AG04449 (cell line): ENCODE measurements at regions not wholly inside any gene's neighbourhood (a gene's known extent, or its start where the extent isn't known, plus 50 kb on each side); places are given as distances from the start of the nearest gene placed in this dataset.

ENCODE experiments used
- CTCF ChIA-PET: fragments of 350-600 bp; formaldehyde crosslinking; extraction: SDS; loops from one replicate; lab custom pipeline; 2021; ENCODE audit warnings: antibody characterized with exemption; lab: Yijun Ruan, JAX
- POLR2A ChIA-PET: fragments of 400-600, 350-600 bp; formaldehyde crosslinking; extraction: SDS; loops from one replicate; lab custom pipeline; 2020; ENCODE audit warnings: antibody characterized with exemption, inconsistent platforms; lab: Yijun Ruan, JAX
- DNase-seq: peaks from one replicate; pipeline ENCODE4 v3.0.0-alpha.2; 2010; ENCODE audit warnings: low read depth, low spot score
- H3K4me3 ChIP-seq: 2 replicates; pipeline ENCODE4 v1.5.1; 2011; ENCODE audit warnings: low read depth, mild to moderate bottlenecking, control low read depth, low read length
- CTCF ChIP-seq: IDR thresholded peaks from one replicate; pipeline ENCODE4 v1.5.1; 2011; ENCODE audit warnings: mild to moderate bottlenecking, moderate library complexity, low read length, control low read depth, inconsistent platforms; ENCODE audit not compliant: insufficient read depth; ENCODE audit errors: missing control alignments

DNA sequence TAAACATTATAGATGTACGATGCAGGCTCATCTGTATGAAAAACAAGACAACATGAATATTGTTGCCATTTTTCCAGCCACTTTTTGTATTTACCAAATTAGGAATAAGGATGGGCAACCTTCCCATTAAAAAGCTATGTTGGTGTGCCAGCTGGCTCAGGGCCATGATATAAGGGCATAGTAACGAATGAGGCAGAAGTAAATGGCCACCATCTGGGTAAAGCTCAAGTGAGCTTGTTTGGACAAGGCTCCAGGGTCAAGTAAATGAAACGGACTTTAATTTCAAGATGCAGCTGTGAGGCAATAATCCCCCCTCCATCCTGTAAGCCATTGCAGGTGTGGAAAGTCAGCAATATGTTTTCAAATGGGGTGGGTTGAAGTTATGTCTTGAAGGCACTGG lies 930.9 kb upstream of the CDH8 start:
- H3K4me3 ChIP-seq = no peak overlapping the region
- no peak for DNase-seq
- ChIA-PET POLR2A (interaction anchor here (0.7 kb wide), 1 partner anchor 1858 kb away, joined by 5 read pairs; no protein-coding TSS in a partner anchor), CTCF (no interaction called here)
- TF ChIP-seq CTCF = no peak

DNA sequence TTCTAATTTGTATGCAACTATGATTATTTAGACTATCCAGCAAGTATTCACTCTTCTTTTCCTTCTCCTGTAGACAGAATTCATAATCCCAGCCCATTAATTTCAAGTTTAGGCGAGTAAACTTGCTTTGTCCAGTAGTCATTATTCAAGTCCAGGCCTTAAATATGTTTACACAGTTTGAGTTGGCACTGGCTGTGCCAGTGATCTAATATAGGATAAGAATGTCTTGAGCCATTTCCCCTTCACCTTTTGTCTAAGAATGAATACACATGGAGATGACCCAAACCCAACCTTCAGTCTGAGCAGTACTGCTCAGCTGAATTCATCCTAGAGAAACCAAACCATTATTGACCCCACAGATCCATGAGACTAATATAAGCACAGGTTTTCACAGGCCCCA lies 930.4 kb upstream of the CDH8 start:
- POLR2A ChIA-PET = no interaction called here
- TF ChIP-seq CTCF = no peak
- H3K4me3 ChIP-seq = no peak overlapping the region
- CTCF ChIA-PET = no interaction called here
- DNase-seq = no peak

GRCh38 chr16:62965831-62966230 lies 929.6 kb upstream of the CDH8 start:
- TF ChIP-seq CTCF = no peak
- ChIA-PET POLR2A (no interaction called here), CTCF (no interaction called here)
- no peak overlapping the region for H3K4me3 ChIP-seq
- DNase-seq = no peak

DNA sequence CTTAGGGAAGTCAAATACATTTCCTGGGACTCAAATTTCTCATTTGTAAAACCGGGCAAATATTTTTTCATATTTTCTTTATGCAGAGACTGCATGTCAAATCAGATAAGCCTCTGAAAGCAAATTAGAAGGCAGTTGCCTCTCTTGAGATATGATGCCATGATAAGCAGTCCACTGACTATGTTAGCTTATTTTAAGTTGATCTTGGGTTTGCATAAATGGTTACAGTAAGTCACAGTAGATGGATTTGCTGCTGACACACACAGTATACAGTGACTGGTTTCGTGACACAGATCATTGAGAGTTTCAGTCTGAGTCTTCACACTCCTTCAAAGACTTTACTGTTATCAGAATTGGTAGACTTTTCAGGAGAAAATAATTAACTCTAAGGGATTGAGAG lies 927.6 kb upstream of the CDH8 start:
- no peak for TF ChIP-seq CTCF
- H3K4me3 ChIP-seq = no peak overlapping the region
- CTCF ChIA-PET = no interaction called here
- no peak for DNase-seq
- POLR2A ChIA-PET = no interaction called here

DNA sequence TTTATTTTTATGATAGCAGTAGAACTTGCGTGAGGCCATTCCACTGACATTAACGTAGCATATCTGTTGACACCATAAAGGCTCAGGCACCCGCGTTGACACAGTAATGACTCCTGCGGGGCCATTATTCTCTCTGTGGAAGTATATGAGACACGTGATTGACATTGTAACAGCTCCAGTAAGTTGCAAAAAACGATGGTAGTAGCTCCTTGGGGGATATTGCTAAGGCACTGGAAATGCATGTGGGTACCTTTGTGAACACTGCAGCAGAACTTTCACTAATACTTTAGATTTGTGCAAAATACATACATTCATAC lies 918.8 kb upstream of the CDH8 start:
- DNase-seq = no peak
- POLR2A ChIA-PET = no interaction called here

More for the DNA sequence above, 918.8 kb upstream of the CDH8 start:
- TF ChIP-seq CTCF = no peak
- CTCF ChIA-PET = no interaction called here
- no peak overlapping the region for H3K4me3 ChIP-seq
